ENCODE measurements at regions not wholly inside any gene's neighbourhood (a gene's known extent, or its start where the extent isn't known, plus 50 kb on each side); places are given as distances from the start of the nearest gene placed in this dataset.

GRCh38 chr5:173714551-173715428 lies 98.3 kb upstream of the BOD1 start (continued):
- TF ChIP-seq ZBTB2 (IDR thresholded peaks at IDR 0.05) (no peak), JUND (IDR thresholded peaks at IDR 0.05; ENCODE audit: borderline replicate concordance, low read depth, low read length) (peak; percentile 90), JUND (tag; IDR thresholded peaks at IDR 0.05; ENCODE audit: borderline replicate concordance, low read depth, low read length) (peak; percentile 85; the same call in 2 of the 3 replicates), SMARCE1 (IDR thresholded peaks at IDR 0.05) (peak; percentile 82), ATF2 (CRISPR knock-in tag; IDR thresholded peaks at IDR 0.05) (no peak), ZBTB8A (IDR thresholded peaks at IDR 0.05; ENCODE audit: partially characterized antibody) (no peak)

- 35% methylated on average over 7 of the region's 7 CpGs for WGBS (ENCODE audit: insufficient coverage, low coverage, missing lambda C conversion rate)
- H3K36me3 ChIP-seq (ENCODE audit: control insufficient read depth, insufficient read depth, low read length) = no peaks in the 10 kb centered on the region
- intact Hi-C loops (cut with micrococcal nuclease) = no loop called here
- no peaks in the 10 kb centered on the region for H3K79me2 ChIP-seq (ENCODE audit: control insufficient read depth, insufficient read depth, low read length)
- H3K9ac ChIP-seq (ENCODE audit: insufficient read depth in 1 of 2, low read depth in 2 of 2, low read length in 2 of 2) = no peak overlapping the region
- no peak for DNase-seq (ENCODE audit: extremely low read depth in 1 of 4, low spot score in 3 of 4)
- in situ Hi-C loops (cut with MboI) = no loop called here
- H3K27ac ChIP-seq (ENCODE audit: extremely low read depth, low read depth, low read length) = no peak overlapping the region
- no peaks in the 10 kb centered on the region for H3K9me3 ChIP-seq (replicated peaks; ENCODE audit: control insufficient read depth, insufficient read depth, low read depth, low read length)
- H3K4me2 ChIP-seq (ENCODE audit: insufficient read depth, low read length) = no peak overlapping the region
- ATAC-seq = peak; percentile 70
- BruUV-seq (replicated peaks) = no TSS peak
- CTCF ChIA-PET (ENCODE audit: low intra/inter-chr PET ratio) = no interaction called here
- no peaks in the 10 kb centered on the region for H3K9me1 ChIP-seq (ENCODE audit: control insufficient read depth, insufficient read depth, low read length)
- POLR2A ChIA-PET = interaction anchor here (1.1 kb wide), 1 partner anchor 17 kb away, joined by 4 read pairs; no protein-coding TSS in a partner anchor
- H3K27me3 ChIP-seq (ENCODE audit: control insufficient read depth in 2 of 2, insufficient read depth in 2 of 2, low read length in 2 of 2) = no peaks in the 10 kb centered on the region; a peak in 1 of 5 replicates
- no peak overlapping the region for H3K4me3 ChIP-seq
- H3K4me1 ChIP-seq (replicated peaks in 1 of 2; ENCODE audit: control insufficient read depth in 2 of 2, insufficient read depth in 2 of 2, low read length in 2 of 2) = peaks cover 5 to 19% of the 10 kb centered on the region in 2 experiments; a peak in 4 of 5 replicates
- FAIRE-seq = no peak
- no peaks in the 10 kb centered on the region for H4K20me1 ChIP-seq (replicated peaks; ENCODE audit: control insufficient read depth, insufficient read depth, low read length)
- H2AFZ ChIP-seq (ENCODE audit: low read depth, low read length) = peak overlapping the region; percentile 57
- TF ChIP-seq ZNF592 (IDR thresholded peaks at IDR 0.05) (0 out of 2 replicates have a peak, but pooled peaks have one; percentile 12), CEBPG (CRISPR knock-in tag; IDR thresholded peaks at IDR 0.05) (peak; percentile 76), CEBPG (tag; conservative IDR thresholded peaks at IDR 0.05 in 1 of 2, IDR thresholded peaks at IDR 0.05 in 1 of 2) (peak; percentile 7 to 70; a peak in 1 of 4 replicates), L3MBTL2 (IDR thresholded peaks at IDR 0.05) (0 out of 2 replicates have a peak, but pooled peaks have one; percentile 24), ATF7 (IDR thresholded peaks at IDR 0.05) (peak; percentile 22; the same call in 1 of the 2 replicates), RFX7 (CRISPR knock-in tag; IDR thresholded peaks at IDR 0.05) (no peak), SP2 (IDR thresholded peaks at IDR 0.05; ENCODE audit: extremely low read depth, low read depth, low read length, poor library complexity, severe bottlenecking) (no peak)
These were observed 99.2 kb upstream of the BOD1 start for GRCh38 chr5:173715607-173716006.

All from K562 (cell line).